ENCODE measurements at regions not wholly inside any gene's neighbourhood (a gene's known extent, or its start where the extent isn't known, plus 50 kb on each side); places are given as distances from the start of the nearest gene placed in this dataset.

GRCh38 chr2:67839242-67839641 is 223.6 kb downstream of the C1D start:
- intact Hi-C loops (cut with micrococcal nuclease; ENCODE audit: unreplicated experiment) (no loop called here), in situ Hi-C loops (cut with MboI) (loop anchor here (25.0 kb wide), 1 partner anchor 1402 kb away; the partner anchor contains the start of gene MEIS1)
- Histone ChIP-seq H2AFZ (ENCODE audit: control insufficient read depth, low read depth, low read length) (no peak overlapping the region), H3K9me3 (replicated peaks; ENCODE audit: control insufficient read depth, insufficient read depth, low read length) (no peaks in the 10 kb centered on the region), H3K9ac (ENCODE audit: control insufficient read depth, insufficient read depth, low read length) (no peak overlapping the region), H3K27ac (ENCODE audit: control insufficient read depth, insufficient read depth) (no peak overlapping the region), H3K36me3 (ENCODE audit: control insufficient read depth in 2 of 2, insufficient read depth in 2 of 2, low read length in 1 of 2) (no peaks in the 10 kb centered on the region), H3K27me3 (replicated peaks in 1 of 2; ENCODE audit: control insufficient read depth in 2 of 2, insufficient read depth in 2 of 2, low read length in 1 of 2) (no peaks in the 10 kb centered on the region), H4K20me1 (ENCODE audit: control insufficient read depth, insufficient read depth) (no peaks in the 10 kb centered on the region), H3K79me2 (ENCODE audit: control insufficient read depth, insufficient read depth, low read length) (no peaks in the 10 kb centered on the region), H3K4me1 (ENCODE audit: control insufficient read depth, insufficient read depth, low read length) (no peaks in the 10 kb centered on the region), H3K4me3 (no peak overlapping the region), H3K4me2 (ENCODE audit: control insufficient read depth, insufficient read depth) (no peak overlapping the region)
- ChIA-PET RAD21 (ENCODE audit: unreplicated experiment) (interaction anchor here (1.3 kb wide), 1 partner anchor 192 kb away, joined by 5 read pairs; no protein-coding TSS in a partner anchor), CTCF (interaction anchor here (0.6 to 1.1 kb wide), 2 partner anchors 9 to 65 kb away, joined by 3 to 4 read pairs; no protein-coding TSS in a partner anchor), SMC1A (ENCODE audit: uncharacterized antibody, unreplicated experiment) (no interaction called here), POLR2A (no interaction called here)
- BruUV-seq (replicated peaks), result no TSS peak
- TF ChIP-seq SMARCA5 (IDR thresholded peaks at IDR 0.05), result no peak
- TF ChIP-seq MEF2A (IDR thresholded peaks at IDR 0.05; ENCODE audit: insufficient read depth, low read depth, low read length), result no peak
- no peak for TF ChIP-seq BCL11A (IDR thresholded peaks at IDR 0.05; ENCODE audit: low read depth, low read length)
- 4% methylated on average over 3 of the region's 3 CpGs for WGBS (ENCODE audit: insufficient coverage, insufficient replicate concordance, low lambda C conversion rate, missing lambda C conversion rate)
- DNase-seq (ENCODE audit: low read depth, low spot score) (no peak), ATAC-seq (no peak), FAIRE-seq (no peak)

DNA sequence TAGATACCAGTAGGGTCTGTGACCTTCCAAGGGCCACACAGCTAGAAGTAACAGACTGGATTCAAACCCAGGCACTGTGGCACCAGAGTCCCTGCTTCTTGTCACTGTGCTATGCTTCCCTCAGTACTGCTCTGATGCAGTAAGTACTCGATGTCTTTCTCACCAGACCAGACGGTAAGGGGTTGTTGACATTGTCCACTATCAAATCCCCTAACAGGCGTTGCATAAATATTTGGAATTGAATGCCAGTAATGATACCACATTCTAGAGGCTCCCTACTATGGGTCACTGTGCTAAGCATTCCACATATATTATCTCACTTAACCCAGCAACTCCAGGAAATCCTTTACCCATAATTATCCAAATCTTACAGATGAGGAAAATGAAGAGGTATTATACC is 223.1 kb downstream of the C1D start:
- Histone ChIP-seq H3K27me3 (replicated peaks in 1 of 2; ENCODE audit: control insufficient read depth in 2 of 2, insufficient read depth in 2 of 2, low read length in 1 of 2) (no peaks in the 10 kb centered on the region), H3K4me3 (no peak overlapping the region), H3K9ac (ENCODE audit: control insufficient read depth, insufficient read depth, low read length) (no peak overlapping the region), H3K9me3 (replicated peaks; ENCODE audit: control insufficient read depth, insufficient read depth, low read length) (no peaks in the 10 kb centered on the region), H3K79me2 (ENCODE audit: control insufficient read depth, insufficient read depth, low read length) (no peaks in the 10 kb centered on the region), H3K36me3 (ENCODE audit: control insufficient read depth in 2 of 2, insufficient read depth in 2 of 2, low read length in 1 of 2) (no peaks in the 10 kb centered on the region), H3K4me2 (ENCODE audit: control insufficient read depth, insufficient read depth) (no peak overlapping the region), H3K4me1 (ENCODE audit: control insufficient read depth, insufficient read depth, low read length) (no peaks in the 10 kb centered on the region), H2AFZ (ENCODE audit: control insufficient read depth, low read depth, low read length) (no peak overlapping the region), H4K20me1 (ENCODE audit: control insufficient read depth, insufficient read depth) (no peaks in the 10 kb centered on the region), H3K27ac (ENCODE audit: control insufficient read depth, insufficient read depth) (no peak overlapping the region)
- ChIA-PET SMC1A (ENCODE audit: uncharacterized antibody, unreplicated experiment) (no interaction called here), CTCF (interaction anchor here (0.6 to 2.0 kb wide), 4 partner anchors 9 to 66 kb away, joined by 3 to 5 read pairs (median 4); no protein-coding TSS in a partner anchor), POLR2A (no interaction called here), RAD21 (ENCODE audit: unreplicated experiment) (interaction anchor here (1.3 kb wide), 1 partner anchor 192 kb away, joined by 5 read pairs; no protein-coding TSS in a partner anchor)
- no peak for DNase-seq (ENCODE audit: low read depth, low spot score)
- WGBS (ENCODE audit: insufficient coverage, insufficient replicate concordance, low lambda C conversion rate, missing lambda C conversion rate), result 17% methylated on average over 3 of the region's 3 CpGs
- no TSS peak for BruUV-seq (replicated peaks)
- intact Hi-C loops (cut with micrococcal nuclease; ENCODE audit: unreplicated experiment) (loop anchor here (5.0 kb wide), 1 partner anchor 107 kb away; no protein-coding TSS in a partner anchor), in situ Hi-C loops (cut with MboI) (loop anchor here (25.0 kb wide), 1 partner anchor 1402 kb away; the partner anchor contains the start of gene MEIS1)
- no peak for FAIRE-seq
- ATAC-seq, result no peak
- TF ChIP-seq JUND (IDR thresholded peaks at IDR 0.05; ENCODE audit: low read depth, low read length) (no peak), SIN3A (IDR thresholded peaks at IDR 0.05; ENCODE audit: low read depth, low read length) (no peak), JUNB (IDR thresholded peaks at IDR 0.05) (no peak), NKRF (conservative IDR thresholded peaks at IDR 0.05) (no peak), POLR2A (IDR thresholded peaks at IDR 0.05; ENCODE audit: low read depth, low read length) (no peak), CHD2 (IDR thresholded peaks at IDR 0.05; ENCODE audit: borderline replicate concordance, low read depth, low read length) (no peak), HCFC1 (IDR thresholded peaks at IDR 0.05; ENCODE audit: low read length) (no peak), CBX5 (IDR thresholded peaks at IDR 0.05; ENCODE audit: low read depth) (no peak), ZNF207 (IDR thresholded peaks at IDR 0.05; ENCODE audit: borderline replicate concordance) (no peak), PRDM15 (CRISPR knock-in tag; IDR thresholded peaks at IDR 0.05) (no peak), DPF2 (IDR thresholded peaks at IDR 0.05) (no peak), NFXL1 (IDR thresholded peaks at IDR 0.05; ENCODE audit: borderline replicate concordance) (no peak)

All from GM12878 (cell line).